H9 (cell line): ENCODE measurements at regions not wholly inside any gene's neighbourhood (a gene's known extent, or its start where the extent isn't known, plus 50 kb on each side); places are given as distances from the start of the nearest gene placed in this dataset.

Experiments used
- DNase-seq: peaks from one replicate; pipeline ENCODE4 v3.0.0-alpha.2; 2017
- H2AFZ ChIP-seq: one replicate; pipeline ENCODE4 v1.6.1; 2013; ENCODE audit warnings: mild to moderate bottlenecking, low read length, control low read depth, moderate library complexity
- H2AK5ac ChIP-seq: 2 replicates; pipeline ENCODE4 v1.6.1; 2013; ENCODE audit warnings: low read length, control low read depth, mixed read lengths; ENCODE audit not compliant: insufficient read length
- H2BK120ac ChIP-seq: one replicate; pipeline ENCODE4 v1.6.1; 2013; ENCODE audit warnings: low read depth, mild to moderate bottlenecking, low read length, control low read depth, inconsistent platforms; ENCODE audit not compliant: poor library complexity, severe bottlenecking
- H2BK12ac ChIP-seq: 2 replicates; pipeline ENCODE4 v1.6.1; 2013; ENCODE audit warnings: low read length, control low read depth, mixed read lengths, low read depth; ENCODE audit not compliant: insufficient read length
- H2BK15ac ChIP-seq: 2 replicates; pipeline ENCODE4 v1.6.1; 2013; ENCODE audit warnings: low read depth, low read length, control low read depth
- H2BK20ac ChIP-seq: one replicate; pipeline ENCODE4 v1.6.1; 2013; ENCODE audit warnings: low read depth, mild to moderate bottlenecking, low read length, control low read depth, inconsistent platforms; ENCODE audit not compliant: poor library complexity, severe bottlenecking
- H2BK5ac ChIP-seq: 2 replicates; pipeline ENCODE4 v1.6.1; 2013; ENCODE audit warnings: low read length, control low read depth, mixed read lengths; ENCODE audit not compliant: insufficient read length
- H3K14ac ChIP-seq: 2 replicates; pipeline ENCODE4 v1.6.1; 2013; ENCODE audit warnings: low read length, control low read depth; ENCODE audit not compliant: insufficient read depth
- H3K18ac ChIP-seq: 2 replicates; pipeline ENCODE4 v1.6.1; 2013; ENCODE audit warnings: low read depth, mild to moderate bottlenecking, mixed read lengths, low read length, control low read depth; ENCODE audit not compliant: insufficient read length
- H3K23ac ChIP-seq: 2 replicates; pipeline ENCODE4 v1.6.1; 2013; ENCODE audit warnings: low read length, control low read depth, mixed read lengths, low read depth; ENCODE audit not compliant: insufficient read length
- H3K23me2 ChIP-seq: 2 replicates; pipeline ENCODE4 v1.6.1; 2013; ENCODE audit warnings: low read depth, mild to moderate bottlenecking, mixed read lengths, low read length, control low read depth; ENCODE audit not compliant: insufficient read length, poor library complexity, severe bottlenecking
- H3K27ac ChIP-seq: 2 replicates; pipeline ENCODE4 v1.5.1; 2013; ENCODE audit warnings: low read length, control low read depth, mixed read lengths, low read depth; ENCODE audit not compliant: insufficient read length
- H3K27me3 ChIP-seq: 2 replicates; pipeline ENCODE4 v1.6.1; 2013; ENCODE audit warnings: low read length, control low read depth, inconsistent platforms; ENCODE audit not compliant: insufficient read depth
- H3K4ac ChIP-seq: 2 replicates; pipeline ENCODE4 v1.6.1; 2013; ENCODE audit warnings: low read depth, mild to moderate bottlenecking, control low read depth, inconsistent platforms, low read length, moderate library complexity
- H3K4me1 ChIP-seq: 2 replicates; pipeline ENCODE4 v1.6.1; 2013; ENCODE audit warnings: low read length, control low read depth, inconsistent platforms; ENCODE audit not compliant: insufficient read depth
- H3K4me2 ChIP-seq: 2 replicates; pipeline ENCODE4 v1.6.1; 2013; ENCODE audit warnings: low read length, control low read depth, mixed read lengths; ENCODE audit not compliant: insufficient read length, insufficient read depth
- H3K56ac ChIP-seq: 2 replicates; pipeline ENCODE4 v1.6.1; 2013; ENCODE audit warnings: low read depth, mild to moderate bottlenecking, mixed read lengths, low read length, control low read depth; ENCODE audit not compliant: insufficient read length
- H3K79me1 ChIP-seq: 2 replicates; pipeline ENCODE4 v1.6.1; 2013; ENCODE audit warnings: low read depth, mild to moderate bottlenecking, moderate library complexity, low read length, control low read depth, inconsistent platforms; ENCODE audit not compliant: insufficient read depth, poor library complexity, severe bottlenecking
- H3K79me2 ChIP-seq: 2 replicates; pipeline ENCODE4 v1.6.1; 2013; ENCODE audit warnings: low read length, control low read depth, inconsistent platforms; ENCODE audit not compliant: insufficient read depth
- H3K9ac ChIP-seq: 2 replicates; pipeline ENCODE4 v1.6.1; 2013; ENCODE audit warnings: low read length, control low read depth, mixed read lengths; ENCODE audit not compliant: insufficient read length; ENCODE audit errors: extremely low read depth
- H3K9me3 ChIP-seq: one replicate; pipeline ENCODE4 v1.6.1; 2013; ENCODE audit warnings: low read depth, low read length, inconsistent platforms; ENCODE audit not compliant: control insufficient read depth
- H3T11ph ChIP-seq: one replicate; pipeline ENCODE4 v1.6.1; 2013; ENCODE audit warnings: mild to moderate bottlenecking, low read length, control low read depth, inconsistent platforms
- H4K20me1 ChIP-seq: one replicate; pipeline ENCODE4 v1.6.1; 2013; ENCODE audit not compliant: control insufficient read depth, insufficient read length, insufficient read depth
- H4K5ac ChIP-seq: 2 replicates; pipeline ENCODE4 v1.6.1; 2013; ENCODE audit warnings: low read depth, mild to moderate bottlenecking, mixed read lengths, low read length, control low read depth; ENCODE audit not compliant: insufficient read length
- H4K8ac ChIP-seq: replicated peaks from 2 replicates; pipeline ENCODE4 v1.6.1; 2013; ENCODE audit warnings: low read length, control low read depth, mixed read lengths, low read depth; ENCODE audit not compliant: insufficient read length
- H4K91ac ChIP-seq: 2 replicates; pipeline ENCODE4 v1.6.1; 2013; ENCODE audit warnings: low read depth, mild to moderate bottlenecking, moderate library complexity, mixed read lengths, low read length, control low read depth; ENCODE audit not compliant: insufficient read length
- H3K27ac Mint-ChIP-seq, 3 experiments: 2 replicates in 2 of 3; 3 replicates in 1 of 3; pipeline ENCODE4 v1.8.0; 2020 to 2021; ENCODE audit warnings: mixed read lengths in 3 of 3, mild to moderate bottlenecking in 1 of 3, moderate library complexity in 1 of 3
- H3K27me3 Mint-ChIP-seq: 2 replicates; pipeline ENCODE4 v1.8.0; 2021; ENCODE audit warnings: low read depth, mild to moderate bottlenecking, moderate library complexity, mixed read lengths
- H3K36me3 Mint-ChIP-seq, 3 experiments: 2 replicates in 2 of 3; 3 replicates in 1 of 3; pipeline ENCODE4 v1.8.0; 2020 to 2021; ENCODE audit warnings: low read depth in 3 of 3, mixed read lengths in 3 of 3; ENCODE audit not compliant: insufficient read depth in 1 of 3
- H3K4me1 Mint-ChIP-seq, 2 experiments: 2 replicates each; pipeline ENCODE4 v1.8.0; 2020; ENCODE audit warnings: mixed read lengths in 2 of 2
- H3K4me3 Mint-ChIP-seq, 2 experiments: 2 replicates in 1 of 2; 3 replicates in 1 of 2; pipeline ENCODE4 v1.8.0; 2020 to 2021; ENCODE audit warnings: mild to moderate bottlenecking in 2 of 2, mixed read lengths in 2 of 2, moderate library complexity in 1 of 2
- H3K9me3 Mint-ChIP-seq, 2 experiments: 2 replicates in 1 of 2; 3 replicates in 1 of 2; pipeline ENCODE4 v1.8.0; 2020; ENCODE audit warnings: mild to moderate bottlenecking in 2 of 2, mixed read lengths in 2 of 2, moderate library complexity in 1 of 2
- WGBS: extraction: QIAGEN DNeasy Blood & Tissue Kit; methylation state at CpG from one replicate; pipeline ENCODE4 v1.1.7; 2013; ENCODE audit warnings: missing lambda C conversion rate, low lambda C conversion rate, mixed read lengths; ENCODE audit not compliant: insufficient read length; ENCODE audit errors: extremely low coverage; 5-methylcytosine and 5-hydroxymethylcytosine counted together
- TF ChIP-seq, protein P1 (sequence below): fragments of 200-600 bp; sonication (generic); conservative IDR thresholded peaks from 3 replicates; pipeline ENCODE4 v1.8.0; 2021; ENCODE audit warnings: antibody characterized with exemption, mild to moderate bottlenecking

- Mint-ChIP-seq H3K4me1 (peaks cover 8 to 9% of the 10 kb centered on the region in 2 experiments), H3K27me3 (peaks cover 49% of the 10 kb centered on the region)
These were observed 151.4 kb downstream of the BRD1 start for GRCh38 chr22:49676230-49676629.

More at GRCh38 chr22:49676230-49676629, 151.4 kb downstream of the BRD1 start:
- Histone ChIP-seq H3K27ac (no peak overlapping the region), H3K79me1 (no peaks in the 10 kb centered on the region), H3K23me2 (no peaks in the 10 kb centered on the region), H3K23ac (no peak overlapping the region), H3K4me1 (peaks cover 2% of the 10 kb centered on the region; the same call in 1 of the 2 replicates), H2AK5ac (no peak overlapping the region), H2BK15ac (no peak overlapping the region), H2BK5ac (no peak overlapping the region), H3K27me3 (peaks cover 15% of the 10 kb centered on the region), H3K4ac (no peak overlapping the region), H3K14ac (no peak overlapping the region), H3K56ac (no peak overlapping the region), H3K4me2 (no peak overlapping the region), H2BK120ac (no peak overlapping the region), H3K9ac (no peak overlapping the region), H2BK20ac (no peak overlapping the region), H3T11ph (no peak overlapping the region), H2AFZ (no peak overlapping the region), H4K8ac (no peak overlapping the region), H3K9me3 (no peaks in the 10 kb centered on the region), H4K5ac (no peak overlapping the region), H4K91ac (no peak overlapping the region), H3K18ac (no peak overlapping the region), H4K20me1 (no peaks in the 10 kb centered on the region), H2BK12ac (no peak overlapping the region), H3K79me2 (no peaks in the 10 kb centered on the region)
- TF ChIP-seq, protein P1, sequence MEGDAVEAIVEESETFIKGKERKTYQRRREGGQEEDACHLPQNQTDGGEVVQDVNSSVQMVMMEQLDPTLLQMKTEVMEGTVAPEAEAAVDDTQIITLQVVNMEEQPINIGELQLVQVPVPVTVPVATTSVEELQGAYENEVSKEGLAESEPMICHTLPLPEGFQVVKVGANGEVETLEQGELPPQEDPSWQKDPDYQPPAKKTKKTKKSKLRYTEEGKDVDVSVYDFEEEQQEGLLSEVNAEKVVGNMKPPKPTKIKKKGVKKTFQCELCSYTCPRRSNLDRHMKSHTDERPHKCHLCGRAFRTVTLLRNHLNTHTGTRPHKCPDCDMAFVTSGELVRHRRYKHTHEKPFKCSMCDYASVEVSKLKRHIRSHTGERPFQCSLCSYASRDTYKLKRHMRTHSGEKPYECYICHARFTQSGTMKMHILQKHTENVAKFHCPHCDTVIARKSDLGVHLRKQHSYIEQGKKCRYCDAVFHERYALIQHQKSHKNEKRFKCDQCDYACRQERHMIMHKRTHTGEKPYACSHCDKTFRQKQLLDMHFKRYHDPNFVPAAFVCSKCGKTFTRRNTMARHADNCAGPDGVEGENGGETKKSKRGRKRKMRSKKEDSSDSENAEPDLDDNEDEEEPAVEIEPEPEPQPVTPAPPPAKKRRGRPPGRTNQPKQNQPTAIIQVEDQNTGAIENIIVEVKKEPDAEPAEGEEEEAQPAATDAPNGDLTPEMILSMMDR: no peak
- Mint-ChIP-seq H3K36me3 (no peaks in the 10 kb centered on the region), H3K4me3 (no peak overlapping the region), H3K27ac (no peak overlapping the region), H3K9me3 (no peaks in the 10 kb centered on the region; a peak in 1 of 5 replicates)
- WGBS: no CpG with 5 or more reads among the region's 5 CpGs
- no peak for DNase-seq
